ENCODE measurements at regions not wholly inside any gene's neighbourhood (a gene's known extent, or its start where the extent isn't known, plus 50 kb on each side); places are given as distances from the start of the nearest gene placed in this dataset.

- H3K27ac ChIP-seq: no peak overlapping the region
- no peak for TF ChIP-seq CTCF (IDR thresholded peaks at IDR 0.05)
- TF ChIP-seq POLR2A (IDR thresholded peaks at IDR 0.05): no peak
Measured at GRCh38 chr7:390761-391410, 100.9 kb downstream of the FOXL3 start.

GRCh38 chr7:391411-391951 is 101.5 kb downstream of the FOXL3 start:
- H3K4me3 ChIP-seq (replicated peaks in 1 of 3): no peak overlapping the region
- H3K27ac ChIP-seq: no peak overlapping the region
- no peaks in the 10 kb centered on the region for H3K9me3 ChIP-seq
- no peaks in the 10 kb centered on the region for H3K27me3 ChIP-seq
- peaks cover 8 to 9% of the 10 kb centered on the region in 2 donors for H3K4me1 ChIP-seq
- H3K36me3 ChIP-seq: no peaks in the 10 kb centered on the region
- intact Hi-C loops (cut with DNase I): loop anchor here (10.0 kb wide), 1 partner anchor 113 kb away; no protein-coding TSS in a partner anchor
- TF ChIP-seq CTCF (IDR thresholded peaks at IDR 0.05) (no peak), POLR2A (IDR thresholded peaks at IDR 0.05) (no peak)
- 95 to 100% methylated on average over 1 to 3 of the region's 26 CpGs for WGBS, 2 donors
- no peak for DNase-seq

More at GRCh38 chr7:390761-391410, 100.9 kb downstream of the FOXL3 start:
- intact Hi-C loops (cut with DNase I): loop anchor here (10.0 kb wide), 1 partner anchor 114 kb away; no protein-coding TSS in a partner anchor
- Histone ChIP-seq H3K36me3 (no peaks in the 10 kb centered on the region), H3K27me3 (no peaks in the 10 kb centered on the region), H3K9me3 (no peaks in the 10 kb centered on the region), H3K4me3 (replicated peaks in 1 of 3) (no peak overlapping the region), H3K4me1 (peaks cover 8 to 9% of the 10 kb centered on the region in 2 donors)
- no peak for DNase-seq
- WGBS, 2 donors: 89 to 91% methylated on average over 17 to 18 of the region's 20 CpGs

- intact Hi-C loops (cut with DNase I): loop anchor here (10.0 kb wide), 1 partner anchor 113 kb away; no protein-coding TSS in a partner anchor
- H3K36me3 ChIP-seq: no peaks in the 10 kb centered on the region
- H3K9me3 ChIP-seq: no peaks in the 10 kb centered on the region
- H3K27me3 ChIP-seq: no peaks in the 10 kb centered on the region
- DNase-seq: no peak
- TF ChIP-seq CTCF (IDR thresholded peaks at IDR 0.05) (no peak), POLR2A (IDR thresholded peaks at IDR 0.05) (no peak)
- no peak overlapping the region for H3K27ac ChIP-seq
- 93 to 95% methylated on average over 19 to 25 of the region's 25 CpGs for WGBS, 2 donors
- peaks cover 8 to 9% of the 10 kb centered on the region in 2 donors for H3K4me1 ChIP-seq
- H3K4me3 ChIP-seq (replicated peaks in 1 of 3): no peak overlapping the region
Measured at GRCh38 chr7:391961-392524, 102.1 kb downstream of the FOXL3 start.

GRCh38 chr7:392822-393221 is 102.9 kb downstream of the FOXL3 start:
- Histone ChIP-seq H3K36me3 (no peaks in the 10 kb centered on the region), H3K9me3 (no peaks in the 10 kb centered on the region), H3K27me3 (no peaks in the 10 kb centered on the region), H3K4me1 (peaks cover 8 to 9% of the 10 kb centered on the region in 2 donors), H3K4me3 (replicated peaks in 1 of 3) (no peak overlapping the region), H3K27ac (no peak overlapping the region)
- no peak for DNase-seq
- 91 to 94% methylated on average over 3 of the region's 3 CpGs for WGBS, 2 donors
- intact Hi-C loops (cut with DNase I): loop anchor here (10.0 kb wide), 1 partner anchor 112 kb away; no protein-coding TSS in a partner anchor
- no peak for TF ChIP-seq CTCF (IDR thresholded peaks at IDR 0.05)
- TF ChIP-seq POLR2A (IDR thresholded peaks at IDR 0.05): no peak

GRCh38 chr7:395643-396042 is 105.7 kb downstream of the FOXL3 start:
- Histone ChIP-seq H3K4me3 (replicated peaks in 1 of 3) (no peak overlapping the region), H3K9me3 (no peaks in the 10 kb centered on the region), H3K4me1 (no peaks in the 10 kb centered on the region), H3K27ac (no peak overlapping the region), H3K36me3 (no peaks in the 10 kb centered on the region), H3K27me3 (no peaks in the 10 kb centered on the region)
- TF ChIP-seq POLR2A (IDR thresholded peaks at IDR 0.05): no peak
- TF ChIP-seq CTCF (IDR thresholded peaks at IDR 0.05): no peak
- intact Hi-C loops (cut with DNase I): loop anchor here (10.0 kb wide), 1 partner anchor 109 kb away; no protein-coding TSS in a partner anchor
- no peak for DNase-seq

All from thyroid gland (tissue), 4 donors.